ENCODE measurements at regions not wholly inside any gene's neighbourhood (a gene's known extent, or its start where the extent isn't known, plus 50 kb on each side); places are given as distances from the start of the nearest gene placed in this dataset.

DNA sequence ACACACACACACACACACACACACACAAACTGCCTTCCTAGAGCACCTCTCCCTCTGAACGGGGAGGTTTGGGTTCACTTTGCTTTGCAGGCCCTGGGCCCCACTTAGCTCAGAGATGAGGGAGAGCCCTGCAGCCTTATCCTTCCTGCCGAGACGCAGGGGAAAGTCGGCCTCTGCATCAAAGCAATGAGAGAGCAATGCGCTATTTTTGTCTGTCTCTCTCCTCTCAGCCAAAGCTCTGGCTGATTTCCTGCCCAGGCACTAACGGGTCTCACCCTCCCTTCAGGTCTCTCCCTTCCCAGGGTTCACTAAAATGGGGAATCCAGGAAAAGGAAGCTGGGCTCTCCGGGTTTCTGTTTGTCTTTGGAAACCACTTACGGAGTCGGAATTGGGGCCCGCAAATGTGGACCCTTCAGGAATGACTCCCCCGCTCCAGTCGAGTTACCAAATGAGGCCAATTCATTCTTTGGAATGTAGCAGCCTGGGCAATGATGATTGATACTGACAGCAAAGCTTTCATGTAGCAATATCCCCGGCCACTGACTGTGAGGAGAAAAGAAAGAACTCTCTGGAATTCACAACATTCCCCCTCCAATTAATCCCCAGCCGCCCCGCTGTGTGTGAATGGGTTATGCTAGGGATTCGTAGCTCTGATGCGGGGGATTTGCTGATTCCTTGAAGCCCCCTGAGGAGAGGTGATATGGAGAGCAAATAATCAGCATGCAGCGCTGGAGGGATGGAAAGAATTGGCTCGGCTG lies 61.5 kb upstream of the WLS start:
- Mint-ChIP-seq H3K9me3 (no peaks in the 10 kb centered on the region), H3K4me3 (no peak overlapping the region), H3K27ac (no peak overlapping the region), H3K27me3 (peaks cover 2% of the 10 kb centered on the region), H3K4me1 (ENCODE audit: low read depth) (peaks cover 29% of the 10 kb centered on the region), H3K36me3 (ENCODE audit: low read depth) (no peaks in the 10 kb centered on the region)
- intact Hi-C loops (cut with micrococcal nuclease) = no loop called here

DNA sequence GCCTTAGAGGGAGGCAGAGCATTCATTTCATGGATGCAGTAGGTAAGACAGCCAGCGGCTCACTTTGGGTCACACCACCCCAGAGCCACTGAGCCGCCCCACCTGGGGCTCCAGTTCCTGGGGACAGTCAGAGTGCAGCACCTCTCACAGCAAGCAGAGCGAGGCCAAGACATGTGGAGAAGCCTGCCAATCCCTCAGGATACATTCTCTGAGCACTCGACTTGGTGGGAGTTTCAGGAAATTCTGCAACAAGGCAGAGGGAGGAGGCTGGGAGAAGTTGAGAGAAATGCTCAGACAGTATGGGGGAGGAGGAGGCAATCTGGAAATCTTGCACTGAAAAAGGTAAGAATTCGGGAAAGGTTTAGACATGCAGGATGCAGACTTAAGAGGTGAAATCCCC lies 60.8 kb upstream of the WLS start:
- H3K4me3 Mint-ChIP-seq = no peak overlapping the region
- peaks cover 2% of the 10 kb centered on the region for H3K27me3 Mint-ChIP-seq
- intact Hi-C loops (cut with micrococcal nuclease) = no loop called here
- no peak overlapping the region for H3K27ac Mint-ChIP-seq
- H3K36me3 Mint-ChIP-seq (ENCODE audit: low read depth) = no peaks in the 10 kb centered on the region
- peaks cover 29% of the 10 kb centered on the region for H3K4me1 Mint-ChIP-seq (ENCODE audit: low read depth)
- no peaks in the 10 kb centered on the region for H3K9me3 Mint-ChIP-seq

GRCh38 chr1:68291688-68292384 lies 59.5 kb upstream of the WLS start:
- intact Hi-C loops (cut with micrococcal nuclease) = no loop called here
- H3K36me3 Mint-ChIP-seq (ENCODE audit: low read depth) = no peaks in the 10 kb centered on the region
- no peak overlapping the region for H3K27ac Mint-ChIP-seq
- no peak overlapping the region for H3K4me3 Mint-ChIP-seq
- no peaks in the 10 kb centered on the region for H3K9me3 Mint-ChIP-seq
- H3K4me1 Mint-ChIP-seq (ENCODE audit: low read depth) = peaks cover 29% of the 10 kb centered on the region
- peaks cover 2% of the 10 kb centered on the region for H3K27me3 Mint-ChIP-seq

GRCh38 chr1:68287241-68287640 lies 54.9 kb upstream of the WLS start:
- no peaks in the 10 kb centered on the region for H3K9me3 Mint-ChIP-seq
- peaks cover 8% of the 10 kb centered on the region for H3K4me1 Mint-ChIP-seq (ENCODE audit: low read depth)
- no peak overlapping the region for H3K4me3 Mint-ChIP-seq
- no peak overlapping the region for H3K27ac Mint-ChIP-seq
- intact Hi-C loops (cut with micrococcal nuclease) = no loop called here
- no peaks in the 10 kb centered on the region for H3K27me3 Mint-ChIP-seq
- no peaks in the 10 kb centered on the region for H3K36me3 Mint-ChIP-seq (ENCODE audit: low read depth)

DNA sequence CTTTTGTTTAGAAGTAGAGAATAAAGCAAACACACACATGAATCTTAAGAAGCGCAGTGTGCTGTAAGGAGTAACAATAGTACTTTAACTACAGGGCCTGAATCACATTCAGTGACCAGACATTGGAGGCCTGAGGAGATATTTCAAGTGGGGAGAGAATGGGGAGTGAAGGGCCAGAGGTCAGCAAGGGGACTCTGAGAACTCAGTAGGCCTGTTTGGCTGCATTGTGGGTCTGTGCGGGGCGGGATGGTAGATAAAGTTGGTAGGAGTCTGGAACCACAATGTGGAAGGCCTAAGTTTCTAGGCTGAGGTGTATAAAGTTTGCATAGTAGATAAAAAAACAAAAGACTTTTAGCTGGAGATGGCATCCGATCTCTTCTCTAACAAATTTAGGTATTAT lies 52.7 kb upstream of the WLS start:
- intact Hi-C loops (cut with micrococcal nuclease) = no loop called here
- no peaks in the 10 kb centered on the region for H3K4me1 Mint-ChIP-seq (ENCODE audit: low read depth)

DNA sequence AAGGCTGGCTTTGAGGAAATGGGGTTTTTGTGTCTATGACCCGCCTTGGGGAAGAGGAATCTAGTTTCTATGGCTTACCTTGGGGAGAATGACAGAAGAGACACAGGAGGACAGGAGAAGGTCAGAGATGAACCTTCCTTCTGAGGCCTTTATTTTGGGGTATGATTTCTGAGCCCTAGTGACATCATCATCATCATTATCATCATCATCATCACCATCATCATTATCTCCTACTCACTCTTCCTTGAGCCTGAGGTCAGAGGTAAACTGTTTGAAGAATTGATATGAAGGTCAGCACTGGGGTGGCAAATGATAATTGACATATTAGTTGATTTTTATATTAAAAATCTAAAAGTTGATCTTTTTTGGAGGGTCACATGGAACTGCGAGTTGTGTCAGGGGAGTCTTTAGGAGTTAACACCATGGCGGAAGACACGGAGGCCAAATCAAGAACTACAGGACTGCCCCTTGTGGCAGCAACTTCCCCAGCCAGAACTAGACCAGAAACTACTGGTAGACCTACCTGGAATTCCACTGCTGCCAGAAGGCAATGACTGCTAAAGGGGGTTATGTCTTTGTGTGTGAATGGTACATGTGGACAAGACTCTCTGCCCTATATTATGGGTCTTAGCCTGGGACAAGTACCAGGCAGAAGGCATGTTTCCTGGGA lies 49.8 kb upstream of the WLS start:
- Mint-ChIP-seq H3K27ac (no peak overlapping the region), H3K9me3 (no peaks in the 10 kb centered on the region), H3K27me3 (no peaks in the 10 kb centered on the region), H3K4me1 (ENCODE audit: low read depth) (no peaks in the 10 kb centered on the region), H3K4me3 (no peak overlapping the region), H3K36me3 (ENCODE audit: low read depth) (no peaks in the 10 kb centered on the region)
- intact Hi-C loops (cut with micrococcal nuclease) = no loop called here

More for the DNA sequence above, 52.7 kb upstream of the WLS start:
- Mint-ChIP-seq H3K9me3 (no peaks in the 10 kb centered on the region), H3K36me3 (ENCODE audit: low read depth) (no peaks in the 10 kb centered on the region), H3K27me3 (no peaks in the 10 kb centered on the region), H3K27ac (no peak overlapping the region), H3K4me3 (no peak overlapping the region)
